Limb (tissue), 2 donors: ENCODE measurements at regions not wholly inside any gene's neighbourhood (a gene's known extent, or its start where the extent isn't known, plus 50 kb on each side); places are given as distances from the start of the nearest gene placed in this dataset.

Source experiments
- DNase-seq, 2 donors: peaks; one replicate each; pipeline ENCODE4 v3.0.0-alpha.2; 2016; ENCODE audit errors: extremely low spot score in 2 of 2

DNA sequence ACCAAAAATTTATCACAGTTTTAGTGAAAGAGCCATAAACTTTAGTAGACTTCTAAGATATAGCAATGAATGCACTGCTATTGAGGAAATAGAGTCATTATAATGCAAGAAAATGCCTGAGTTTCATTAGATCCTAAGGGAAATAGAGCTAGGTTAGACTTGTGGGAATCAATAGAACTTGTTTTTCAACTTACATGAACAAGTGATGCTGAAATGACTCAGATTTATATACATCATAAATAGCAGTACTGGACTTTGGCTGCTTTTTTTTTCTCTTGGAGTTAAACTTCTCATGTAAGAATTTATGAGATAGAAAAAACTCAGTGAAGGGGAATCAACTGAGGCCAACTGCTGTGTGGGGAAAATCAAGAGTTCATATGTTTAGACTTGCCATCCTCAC lies 216.5 kb upstream of the AADAT start:
- DNase-seq = no peak

DNA sequence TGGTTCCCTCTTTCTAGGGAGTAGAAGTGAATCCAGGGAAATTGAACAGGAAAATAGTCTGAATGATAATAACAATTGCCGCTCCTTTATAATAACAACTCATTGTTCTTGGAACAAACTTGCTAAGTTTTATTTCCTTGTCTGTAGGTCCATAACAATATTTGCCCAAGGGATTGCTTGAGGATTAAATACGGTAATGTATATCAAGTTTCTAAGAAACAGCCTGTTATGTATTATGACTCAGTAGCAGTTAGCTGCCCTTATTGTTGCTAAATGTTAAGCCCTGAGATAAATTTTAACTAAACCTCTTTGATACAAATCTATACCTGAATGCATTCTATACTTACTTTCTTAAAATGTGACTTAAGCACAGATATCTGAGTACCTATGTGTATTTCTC lies 215.9 kb upstream of the AADAT start:
- DNase-seq = no peak

DNA sequence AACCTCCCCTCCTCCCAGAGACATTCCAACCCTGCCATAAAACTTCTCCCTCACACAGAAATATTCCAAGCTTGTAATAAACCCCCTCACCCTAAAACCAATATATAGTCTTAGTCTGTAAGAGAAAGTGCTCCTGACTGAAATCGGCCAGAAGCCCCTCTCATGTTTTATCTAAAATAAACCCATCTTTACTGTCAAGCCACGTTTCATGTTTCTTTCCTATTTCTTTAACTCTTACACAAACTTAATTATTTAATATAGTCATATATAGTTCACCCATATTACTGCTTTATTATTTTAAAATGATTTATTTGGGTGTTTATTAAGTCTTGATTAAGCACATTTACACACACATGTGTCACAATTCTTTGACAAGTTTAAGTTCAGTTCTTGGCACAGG lies 191.3 kb upstream of the AADAT start:
- no peak for DNase-seq

DNA sequence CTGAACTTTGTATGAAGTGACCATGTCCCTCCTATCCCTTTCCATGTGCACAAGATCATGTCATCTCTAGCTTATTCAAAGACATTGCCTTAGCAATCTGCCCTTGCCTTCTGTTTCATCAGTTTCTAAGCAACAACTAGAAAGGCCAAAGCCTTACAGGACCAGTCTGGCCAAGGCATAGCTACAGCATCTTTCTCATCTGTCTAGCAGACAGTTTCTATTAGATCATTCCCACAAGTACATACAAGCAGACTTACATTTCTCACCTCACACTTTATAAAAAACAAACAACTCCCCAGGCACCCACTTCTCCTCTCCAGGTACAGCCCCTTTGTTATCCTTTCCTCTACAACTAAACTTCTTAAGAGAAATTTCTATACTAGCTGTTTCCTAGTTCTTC lies 188.7 kb upstream of the AADAT start:
- DNase-seq = no peak

DNA sequence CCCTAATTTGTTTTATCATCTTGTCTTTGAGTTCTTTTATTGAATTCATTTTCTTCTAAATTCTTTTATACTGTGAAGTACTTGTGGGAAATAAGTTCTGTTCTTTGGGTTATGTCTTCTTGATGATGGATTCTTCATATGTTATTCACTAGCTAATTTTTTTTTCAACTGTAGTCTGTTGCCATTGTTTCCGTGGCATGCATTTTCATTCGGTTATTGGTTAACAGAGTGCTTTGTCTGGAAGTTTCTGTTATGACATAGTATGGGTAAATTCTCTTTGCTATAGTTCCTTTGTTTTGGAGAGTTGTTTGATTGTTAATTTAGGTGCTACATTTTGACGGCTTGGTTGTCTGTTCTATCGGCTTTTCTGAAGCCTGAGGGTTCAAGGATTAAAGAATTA lies 184.9 kb upstream of the AADAT start:
- no peak for DNase-seq

DNA sequence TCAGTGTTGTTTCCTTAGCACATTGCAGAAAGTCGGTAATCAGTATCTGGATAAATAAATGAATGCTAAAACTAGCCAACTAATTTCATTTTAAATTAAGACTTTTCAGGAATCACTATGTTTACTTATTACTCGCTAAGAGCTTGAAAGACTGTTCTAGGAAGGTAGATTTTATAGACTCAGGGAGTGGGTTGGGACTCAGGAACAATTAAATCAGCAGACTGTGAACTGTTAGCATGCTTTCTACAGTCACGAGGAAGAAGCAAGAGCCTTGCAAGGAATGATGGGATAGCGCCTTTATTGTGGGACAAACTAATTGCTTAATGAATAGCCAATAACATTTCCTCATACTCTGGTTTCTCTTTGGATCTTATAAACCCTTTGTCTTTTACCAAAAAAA lies 183.2 kb upstream of the AADAT start:
- DNase-seq = no peak

DNA sequence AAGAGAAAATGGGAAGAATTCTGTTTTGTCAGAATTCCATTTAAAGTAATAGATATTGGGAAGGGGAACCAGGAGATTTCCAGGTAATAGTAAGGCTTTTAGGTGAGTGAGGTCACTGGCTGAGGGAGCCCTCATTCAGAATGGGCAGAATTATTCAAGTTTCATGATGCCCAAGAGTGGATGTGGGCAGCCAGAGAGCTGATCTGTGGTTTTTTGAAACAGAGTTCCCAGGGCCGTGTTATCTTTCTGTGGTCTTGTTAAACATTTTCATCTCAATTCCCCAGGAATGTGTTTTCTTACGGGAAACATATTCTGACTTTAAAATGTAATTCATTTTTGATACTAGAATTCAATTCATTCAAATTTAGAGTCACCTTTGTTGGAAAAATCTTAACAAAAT lies 182.0 kb upstream of the AADAT start:
- no peak for DNase-seq

DNA sequence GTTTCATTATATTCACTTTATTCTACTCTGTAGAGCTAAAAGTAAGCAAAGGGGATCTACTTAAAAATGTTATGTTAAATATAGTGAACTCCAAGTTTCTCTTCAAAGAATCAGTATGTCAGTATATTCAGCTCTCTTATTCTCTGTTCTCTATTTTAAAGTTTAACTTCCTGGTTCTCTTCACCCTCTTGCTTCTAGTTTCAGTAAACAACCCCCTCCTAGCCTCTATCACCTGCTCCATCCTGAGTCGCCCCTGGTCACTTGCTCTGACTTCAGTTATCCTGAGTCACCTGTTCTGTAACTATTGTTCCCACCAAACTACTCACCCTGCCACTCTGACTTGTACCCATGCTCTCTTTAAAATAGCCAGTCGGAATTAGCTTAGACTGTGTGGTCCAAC lies 180.9 kb upstream of the AADAT start:
- no peak for DNase-seq

DNA sequence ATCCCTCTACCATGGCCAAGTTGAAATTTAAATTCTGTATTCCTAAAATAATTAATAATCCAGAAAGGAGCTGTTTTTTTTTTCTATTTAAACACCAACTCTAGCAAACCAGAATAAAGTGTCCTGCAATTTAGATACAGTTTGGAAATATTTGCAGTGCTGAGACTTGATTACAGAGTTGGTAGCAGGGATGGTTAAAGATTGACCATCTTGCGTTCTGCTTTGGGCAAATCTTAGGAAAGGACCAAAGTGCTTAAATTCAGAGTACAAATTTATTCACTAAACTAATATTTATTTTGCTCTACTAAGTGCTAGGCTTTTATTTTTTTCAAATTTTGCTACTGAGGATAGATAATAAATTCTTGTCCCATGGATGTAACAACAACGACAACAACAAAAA lies 180.2 kb upstream of the AADAT start:
- DNase-seq = no peak

DNA sequence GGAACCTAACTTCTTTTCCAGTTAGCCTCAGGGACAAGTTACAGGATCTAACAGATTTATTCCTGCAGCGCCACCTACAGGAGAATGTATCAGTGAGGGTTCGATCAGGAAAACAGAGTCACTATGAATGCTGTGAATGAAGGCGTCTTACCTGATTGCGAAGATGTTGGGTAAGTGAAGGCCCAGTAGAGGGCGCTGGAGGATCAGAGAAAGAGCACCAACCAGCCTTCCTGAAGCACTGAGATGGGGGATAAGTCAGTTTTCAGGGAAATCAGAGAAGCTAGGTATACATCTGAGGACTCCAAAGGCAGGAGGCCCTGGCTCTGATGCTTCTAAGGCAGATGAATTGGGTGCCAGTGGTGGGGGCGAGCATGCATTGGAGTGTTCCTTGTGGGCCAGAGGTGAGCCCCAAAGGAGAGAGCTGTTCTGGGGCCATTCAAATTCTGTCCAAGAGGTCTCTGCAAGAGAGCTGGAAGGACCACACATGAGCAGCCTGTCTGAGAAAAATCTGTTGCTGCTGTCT lies 169.9 kb upstream of the AADAT start:
- peak; percentile 86 to 89 for DNase-seq

DNA sequence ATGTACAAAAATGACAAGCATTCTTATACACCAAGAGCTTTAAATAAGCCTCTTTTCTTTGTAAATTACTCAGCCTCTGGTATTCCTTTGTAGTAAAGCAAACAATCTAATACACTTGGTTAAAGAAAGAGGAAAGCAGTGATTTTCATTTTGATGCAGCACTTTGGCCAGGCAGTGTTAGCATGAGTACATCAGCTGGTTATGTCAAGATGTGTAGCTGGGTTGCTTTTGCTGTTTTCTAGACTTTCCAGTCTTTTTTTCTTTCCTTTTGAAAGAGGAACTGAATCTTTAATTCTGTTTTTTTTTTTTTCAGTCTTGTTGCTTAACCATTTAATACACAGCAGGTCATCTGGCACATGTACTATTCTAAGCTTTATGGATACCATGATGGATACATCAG lies 167.1 kb upstream of the AADAT start:
- DNase-seq = no peak

DNA sequence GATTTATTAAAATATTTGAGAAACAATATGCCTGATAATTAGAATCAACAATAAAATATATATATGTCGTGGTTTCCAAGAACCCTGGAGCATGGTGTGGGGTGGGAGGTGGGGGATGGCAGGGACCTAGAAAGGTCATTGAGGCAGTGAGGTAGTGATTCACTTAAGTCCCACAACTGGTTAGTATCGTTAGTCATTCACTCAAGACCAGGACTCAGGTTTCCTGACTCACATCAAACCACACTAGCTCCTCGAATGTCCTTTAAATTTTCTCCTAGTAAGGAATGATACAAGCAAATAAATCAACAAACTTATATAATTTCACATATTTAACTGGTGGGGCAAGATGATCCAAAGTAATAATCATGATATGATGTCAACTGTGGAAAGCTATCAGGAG lies 158.8 kb upstream of the AADAT start:
- no peak for DNase-seq

DNA sequence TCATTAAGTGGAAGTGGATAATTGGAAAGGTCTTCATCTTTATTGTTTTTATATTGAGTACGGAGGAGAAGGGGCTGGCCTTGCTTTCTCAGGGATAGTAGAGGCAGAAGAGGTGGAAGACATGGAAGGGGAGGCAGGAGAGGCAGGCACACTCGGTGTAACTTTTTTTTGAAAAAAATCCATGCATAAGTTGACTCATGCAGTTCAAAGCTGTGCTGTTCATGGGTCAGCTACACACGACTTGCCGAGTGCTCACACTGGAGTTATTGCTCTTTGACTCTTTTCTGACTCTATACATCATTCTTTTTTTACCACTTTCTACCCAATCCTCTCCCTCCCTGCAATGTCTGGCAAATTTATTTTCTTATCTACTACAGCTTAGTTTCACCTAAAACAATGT lies 158.3 kb upstream of the AADAT start:
- DNase-seq = no peak

DNA sequence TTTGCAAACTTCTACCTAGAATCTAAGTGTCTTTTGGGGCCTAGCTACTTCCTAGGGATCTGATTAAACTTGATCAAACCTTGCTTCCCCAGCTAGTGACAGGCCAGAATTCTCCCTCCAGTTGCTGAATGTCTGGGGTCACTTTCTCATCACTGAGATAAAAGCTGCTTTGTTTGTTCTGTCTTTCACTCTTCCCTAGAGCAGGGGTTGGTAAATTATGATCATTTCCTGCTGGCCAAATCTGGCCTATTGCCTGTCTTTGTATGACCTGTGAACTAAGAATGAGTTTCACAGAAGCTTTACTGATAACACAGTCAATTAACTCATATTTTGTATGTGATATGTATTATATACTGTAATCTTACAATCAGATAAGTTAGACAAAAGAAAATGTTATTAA lies 157.8 kb upstream of the AADAT start:
- no peak for DNase-seq

DNA sequence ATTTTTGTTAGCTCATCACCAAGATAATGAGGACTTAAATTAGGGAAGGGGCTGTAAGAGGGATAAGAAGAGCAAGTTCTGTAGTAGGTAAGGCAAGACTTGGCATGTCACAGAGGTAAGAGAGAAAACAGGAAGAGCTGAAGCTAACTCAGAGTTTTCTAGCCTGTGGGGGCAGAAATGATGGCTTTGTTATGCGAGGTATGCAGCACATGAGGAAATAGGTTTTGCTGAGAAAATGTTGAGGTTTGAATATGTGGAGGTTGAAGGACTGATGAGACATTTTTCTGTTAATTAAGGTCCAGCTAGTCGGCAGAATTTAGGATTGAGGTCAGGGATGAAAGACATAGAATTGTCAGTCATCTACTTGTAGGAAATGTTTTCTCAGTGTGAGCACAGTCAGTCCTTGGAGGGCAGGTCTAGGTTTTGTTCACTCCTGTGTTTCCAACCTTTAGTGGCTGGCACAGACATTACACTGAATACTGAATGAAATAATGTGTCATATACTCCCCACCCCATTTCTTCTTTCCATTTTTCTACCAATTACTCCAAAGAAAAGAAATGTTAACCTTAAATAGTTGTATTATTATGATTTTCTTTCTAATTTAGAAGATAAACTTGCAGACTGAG lies 154.0 kb upstream of the AADAT start:
- no peak for DNase-seq

DNA sequence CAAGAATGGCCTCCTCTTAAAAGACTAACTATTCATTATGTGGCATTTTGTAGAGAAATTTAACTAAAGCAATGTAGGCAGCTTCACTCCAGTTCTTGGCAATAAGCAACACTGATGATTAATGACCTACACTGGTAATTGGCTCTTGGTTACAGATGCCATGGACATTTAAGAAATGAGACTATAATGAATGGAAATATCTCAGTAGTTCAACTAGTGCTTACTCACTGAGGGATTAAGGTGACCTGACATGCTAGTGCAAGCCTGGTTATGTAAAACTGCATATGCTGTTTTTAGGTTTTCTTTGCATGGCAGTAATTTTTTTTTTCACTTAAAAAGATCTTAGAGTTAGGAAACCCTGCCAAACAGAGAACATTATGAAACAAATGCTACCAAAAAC lies 152.7 kb upstream of the AADAT start:
- DNase-seq = peak in 1 of 2 donors; percentile 7

DNA sequence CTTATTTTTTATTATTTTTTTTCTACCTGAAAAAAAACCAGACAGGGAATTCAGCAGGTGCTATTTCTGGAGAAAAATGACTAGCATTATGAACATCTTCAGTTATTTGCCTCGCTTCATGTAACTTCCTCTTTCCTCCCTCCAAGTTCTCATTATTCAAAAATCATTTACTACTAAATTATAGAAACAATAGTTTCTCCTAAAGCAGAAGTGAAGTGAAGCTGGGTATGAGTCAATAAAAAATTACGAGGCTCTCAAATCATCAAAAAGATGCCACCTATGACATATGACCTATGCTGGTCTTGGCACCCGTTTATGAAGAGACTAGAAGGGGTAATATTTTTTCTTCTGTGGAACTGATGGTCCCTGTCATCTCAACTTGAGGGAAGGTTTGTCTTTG lies 145.0 kb upstream of the AADAT start:
- DNase-seq = no peak

DNA sequence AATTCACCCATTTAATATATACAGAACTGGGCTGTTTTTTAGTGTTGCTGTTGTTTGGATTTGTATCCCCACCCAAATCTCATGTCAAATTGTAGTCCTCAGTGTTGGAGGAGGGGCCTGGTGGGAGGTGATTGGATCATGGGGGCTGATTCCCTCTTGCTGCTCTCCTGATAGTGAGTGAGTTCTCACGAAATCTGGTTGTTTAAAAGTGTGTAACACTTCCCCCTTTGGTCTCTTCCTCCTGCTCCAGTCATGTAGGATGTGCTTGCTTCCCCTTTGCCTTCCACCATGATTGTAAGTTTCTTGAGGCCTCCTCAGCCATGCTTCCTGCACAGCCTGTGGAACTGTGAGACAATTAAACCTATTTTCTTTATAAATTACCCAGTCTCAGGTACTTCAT lies 141.6 kb upstream of the AADAT start:
- no peak for DNase-seq

DNA sequence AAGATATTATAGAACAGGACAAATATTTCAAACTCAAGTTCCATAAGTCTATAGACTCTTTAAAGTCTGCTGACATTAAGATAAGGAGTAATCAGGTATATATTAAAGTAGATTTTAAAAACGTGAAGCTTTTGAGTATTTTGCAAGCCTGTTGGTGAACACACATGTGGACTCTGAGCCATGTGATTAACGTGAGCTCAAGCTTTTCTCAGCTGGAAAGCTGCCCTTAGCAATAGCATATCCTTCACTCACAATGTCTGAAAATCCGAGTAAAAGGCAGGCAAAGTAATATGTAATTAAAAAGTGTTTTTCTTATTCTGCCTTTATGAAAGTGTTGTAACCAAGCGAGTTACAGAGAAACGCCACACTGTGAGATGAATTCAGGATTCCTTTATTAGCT lies 140.5 kb upstream of the AADAT start:
- DNase-seq = no peak

DNA sequence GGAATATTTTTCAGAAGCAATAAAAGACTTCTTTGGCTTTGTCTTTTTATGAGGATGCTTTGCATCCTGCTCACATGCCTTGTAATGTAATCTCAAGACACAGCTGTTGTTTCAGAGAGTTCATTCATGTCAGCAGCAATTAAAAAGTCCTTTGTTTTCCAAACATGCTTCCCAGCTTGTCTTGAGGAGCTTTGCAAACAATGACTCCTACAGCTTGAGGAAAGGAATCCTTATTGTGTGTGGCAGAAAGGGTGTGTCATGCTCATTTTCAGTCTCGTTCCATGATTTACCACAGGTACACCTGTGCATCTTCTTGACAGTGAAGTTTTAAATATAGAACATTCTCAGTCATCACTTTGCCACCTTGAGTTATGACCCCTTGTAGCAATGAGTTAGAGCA lies 139.2 kb upstream of the AADAT start:
- no peak for DNase-seq

DNA sequence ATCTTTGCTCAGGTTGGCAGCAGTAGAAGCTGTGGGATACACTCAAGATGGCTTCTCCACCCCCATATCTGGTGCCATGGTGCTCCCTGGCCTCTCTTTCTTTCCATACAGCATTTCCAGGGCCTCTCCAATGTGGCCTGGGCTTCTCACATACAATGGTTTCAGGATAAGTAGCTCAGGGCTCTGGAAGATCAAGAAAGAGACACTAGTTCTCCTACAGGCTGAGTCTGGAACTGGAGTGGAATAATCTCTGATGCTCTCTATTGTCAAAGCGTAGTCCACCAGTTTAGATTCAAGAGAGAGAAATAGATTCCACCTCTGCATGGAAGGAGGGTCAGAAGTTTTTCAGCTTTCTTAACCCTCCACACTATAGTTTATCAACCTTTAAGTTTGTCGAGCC lies 138.2 kb upstream of the AADAT start:
- DNase-seq = no peak

DNA sequence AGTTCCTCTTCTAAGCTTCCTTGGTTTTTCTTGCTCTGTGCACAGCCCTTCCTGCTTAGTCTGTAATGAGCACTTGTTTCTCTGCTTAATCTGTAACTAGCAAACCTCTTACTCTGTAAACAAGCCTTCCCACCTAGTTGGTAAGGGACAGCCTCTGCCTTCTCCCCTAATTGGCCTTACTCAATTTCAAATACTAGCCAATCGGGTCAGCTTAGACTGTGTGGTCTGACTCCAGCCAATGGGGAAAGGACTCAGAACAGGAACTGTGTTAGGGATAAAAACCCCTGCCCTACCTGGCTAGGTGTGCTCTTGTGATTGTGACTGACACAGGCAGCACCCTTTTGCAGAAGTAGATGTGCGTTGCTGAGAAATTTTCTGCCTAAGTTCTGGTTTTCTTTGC lies 136.5 kb upstream of the AADAT start:
- no peak for DNase-seq

DNA sequence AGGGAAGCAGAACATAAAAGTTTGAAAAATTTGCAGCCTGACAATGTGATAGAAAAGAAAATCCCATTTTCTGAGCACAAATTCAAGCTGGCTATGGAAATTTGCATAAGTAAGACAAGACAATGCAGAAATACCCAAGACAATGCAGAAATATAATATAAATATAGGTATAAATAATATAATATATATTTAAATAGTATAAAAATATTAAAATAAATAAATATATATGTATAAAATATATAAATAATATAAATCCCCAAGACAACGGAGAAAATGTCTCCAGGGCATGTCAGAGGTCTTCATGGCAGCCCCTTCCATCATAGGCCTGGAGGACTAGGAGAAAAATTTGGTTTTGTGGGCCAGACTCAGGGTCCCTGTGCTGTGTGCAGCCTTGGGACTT lies 125.0 kb upstream of the AADAT start:
- DNase-seq = no peak

DNA sequence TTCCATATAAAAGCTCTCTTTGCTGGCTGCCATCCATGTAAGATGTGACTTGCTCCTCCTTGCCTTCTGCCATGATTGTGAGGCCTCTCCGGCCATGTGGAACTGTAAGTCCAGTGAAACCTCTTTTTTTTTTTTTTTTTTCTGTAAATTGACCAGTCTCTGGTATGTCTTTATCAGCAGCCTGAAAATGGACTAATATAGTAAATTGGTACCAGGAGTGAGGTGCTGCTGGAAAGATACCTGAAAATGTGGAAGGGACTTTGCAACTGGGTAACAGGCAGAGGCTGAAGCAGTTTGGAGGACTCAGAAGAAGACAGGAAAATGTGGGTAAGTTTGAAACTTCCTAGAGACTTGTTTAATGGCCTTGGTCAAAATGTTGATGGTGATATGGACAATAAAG lies 124.3 kb upstream of the AADAT start:
- DNase-seq = no peak
